Endothelial cell of umbilical vein (primary cell): ENCODE measurements at regions not wholly inside any gene's neighbourhood (a gene's known extent, or its start where the extent isn't known, plus 50 kb on each side); places are given as distances from the start of the nearest gene placed in this dataset.

Source experiments
- BruUV-seq: library from RNA; stranded (reverse); fragments of 400-500 nt; replicated peaks from 2 replicates; lab custom pipeline; 2021; lab: Mats Ljungman, UMichigan
- CTCF ChIA-PET: fragments of 300-600, 350-600 bp; sonication (Branson Sonifier 250); formaldehyde crosslinking; loops from one replicate; lab custom pipeline; 2021; ENCODE audit warnings: antibody characterized with exemption, inconsistent platforms; lab: Charles Lee
- POLR2A ChIA-PET: fragments of 300-600, 350-600 bp; sonication (Branson Sonifier 250); formaldehyde crosslinking; loops from one replicate; lab custom pipeline; 2021; ENCODE audit warnings: antibody characterized with exemption, inconsistent platforms; lab: Charles Lee
- DNase-seq: peaks from one replicate; pipeline ENCODE4 v3.0.0-alpha.2; 2011; ENCODE audit warnings: low read depth, low spot score
- FAIRE-seq: peaks from 2 replicates; lab custom pipeline; 2011; peaks lifted over from hg19 to GRCh38; lab: Jason Lieb, UNC
- H2AFZ ChIP-seq: 2 replicates; pipeline ENCODE4 v1.6.0; 2012; ENCODE audit warnings: low read depth, low read length, control low read depth, inconsistent platforms
- H3K27ac ChIP-seq: 2 replicates; pipeline ENCODE4 v1.5.1; 2011; ENCODE audit warnings: low read depth, mild to moderate bottlenecking, control low read depth, low read length, moderate library complexity; ENCODE audit not compliant: insufficient read depth
- H3K27me3 ChIP-seq, 2 experiments: 2 replicates each; pipeline versions ENCODE4 v1.6.0 to v1.6.1; 2011; ENCODE audit warnings: low read length in 2 of 2, mixed read lengths in 1 of 2; ENCODE audit not compliant: control insufficient read depth in 2 of 2, insufficient read depth in 2 of 2
- H3K36me3 ChIP-seq, 2 experiments: 2 replicates in 1 of 2; 3 replicates in 1 of 2; pipeline ENCODE4 v1.5.1; 2011; ENCODE audit warnings: low read length in 2 of 2, mild to moderate bottlenecking in 1 of 2, moderate library complexity in 1 of 2; ENCODE audit not compliant: control insufficient read depth in 2 of 2, insufficient read depth in 2 of 2; ENCODE audit errors: extremely low read depth in 1 of 2
- H3K4me1 ChIP-seq: 3 replicates; pipeline ENCODE4 v1.5.1; 2011; ENCODE audit warnings: mild to moderate bottlenecking, low read length; ENCODE audit not compliant: control insufficient read depth, insufficient read depth; ENCODE audit errors: extremely low read depth
- H3K4me2 ChIP-seq: 2 replicates; pipeline ENCODE4 v1.6.1; 2011; ENCODE audit warnings: low read length, control low read depth, mixed read lengths; ENCODE audit not compliant: insufficient read depth
- H3K4me3 ChIP-seq, 3 experiments: fragments of 200-600 bp in 1 of 3; sonication (generic), shearing (Covaris generic) in 1 of 3; replicated peaks in 1 of 3; 2 replicates each; pipeline ENCODE4 v1.5.1; 2011 to 2016; ENCODE audit warnings: control low read depth in 3 of 3, low read length in 3 of 3, mild to moderate bottlenecking in 2 of 3, inconsistent platforms in 1 of 3, low read depth in 1 of 3, moderate library complexity in 1 of 3; ENCODE audit not compliant: insufficient read depth in 1 of 3
- H3K79me2 ChIP-seq: 2 replicates; pipeline ENCODE4 v1.6.0; 2012; ENCODE audit warnings: low read length, inconsistent platforms; ENCODE audit not compliant: control insufficient read depth, insufficient read depth
- H3K9ac ChIP-seq: replicated peaks from 2 replicates; pipeline ENCODE3; 2011; ENCODE audit warnings: low read length, control low read depth; ENCODE audit not compliant: insufficient read depth; ENCODE audit errors: extremely low read depth
- H3K9me1 ChIP-seq: replicated peaks from 3 replicates; pipeline ENCODE4 v1.6.0; 2011; ENCODE audit warnings: mild to moderate bottlenecking, low read length; ENCODE audit not compliant: control insufficient read depth, insufficient read depth; ENCODE audit errors: extremely low read depth
- H3K9me3 ChIP-seq: replicated peaks from 2 replicates; pipeline ENCODE4 v1.5.1; 2012; ENCODE audit warnings: low read length, inconsistent platforms; ENCODE audit not compliant: control insufficient read depth, insufficient read depth
- H4K20me1 ChIP-seq: replicated peaks from 2 replicates; pipeline ENCODE3; 2011; ENCODE audit warnings: mild to moderate bottlenecking, low read length; ENCODE audit not compliant: control insufficient read depth, insufficient read depth; ENCODE audit errors: extremely low read depth
- EZH2 ChIP-seq: IDR thresholded peaks from 2 replicates; pipeline ENCODE4 v1.6.1; 2012; ENCODE audit warnings: borderline replicate concordance, low read depth, mild to moderate bottlenecking, moderate library complexity, low read length, inconsistent platforms; ENCODE audit not compliant: severe bottlenecking
- FOS ChIP-seq: IDR thresholded peaks from 2 replicates; pipeline ENCODE4 v1.6.1; 2011; ENCODE audit warnings: mild to moderate bottlenecking, low read length, moderate library complexity, borderline replicate concordance; ENCODE audit not compliant: insufficient read depth
- JUN ChIP-seq: IDR thresholded peaks from 2 replicates; pipeline ENCODE4 v1.6.1; 2011; ENCODE audit warnings: borderline replicate concordance, low read depth; ENCODE audit not compliant: insufficient read length, insufficient read depth
- MYC ChIP-seq: IDR thresholded peaks from one replicate; pipeline ENCODE4 v1.6.1; 2011; ENCODE audit warnings: mild to moderate bottlenecking, low read depth, low read length
- POLR2A ChIP-seq: IDR thresholded peaks from 2 replicates; pipeline ENCODE4 v1.6.1; 2012; ENCODE audit warnings: low read depth, mild to moderate bottlenecking, control low read depth, low read length
- POLR2AphosphoS5 ChIP-seq: IDR thresholded peaks from 2 replicates; pipeline ENCODE4 v1.6.1; 2012; ENCODE audit warnings: low read depth, mild to moderate bottlenecking, control low read depth, low read length, moderate library complexity; ENCODE audit not compliant: insufficient read depth
- dilution Hi-C: fragments of 300-500 bp; cut with MboI; formaldehyde crosslinking; loops from one replicate; pipeline ENCODE4 v1.15.0; 2019; ENCODE audit warnings: low sequenced_read_pairs; ENCODE audit not compliant: extremely low pct_ligation_motif_present
- intact Hi-C: fragments of 100-400 bp; cut with micrococcal nuclease; formaldehyde crosslinking; loops from one replicate; pipeline ENCODE4 v1.10.0; 2022

DNA sequence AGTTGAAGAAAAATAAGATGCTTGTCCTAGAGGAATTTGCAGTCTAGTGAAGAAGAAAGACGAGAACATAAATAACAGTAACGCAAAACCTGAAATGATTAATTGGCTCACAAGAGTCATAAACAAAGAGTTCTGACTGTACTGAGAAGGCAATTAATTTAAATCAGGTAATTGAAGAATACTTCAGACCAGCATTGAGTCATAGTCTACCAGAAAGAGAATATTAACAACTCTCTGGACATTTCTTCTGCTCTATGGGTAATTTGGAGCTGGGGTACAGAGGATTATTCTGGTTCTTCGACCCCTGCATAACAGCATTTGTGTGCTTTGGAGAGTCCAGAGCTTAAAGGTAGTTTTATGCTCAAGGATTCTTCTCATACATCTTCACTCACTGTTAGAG is 390.3 kb upstream of the DCN start:
- H2AFZ ChIP-seq, result no peak overlapping the region
- H3K36me3 ChIP-seq, result no peaks in the 10 kb centered on the region
- no peaks in the 10 kb centered on the region for H3K9me3 ChIP-seq
- FAIRE-seq, result no peak
- ChIA-PET POLR2A (no interaction called here), CTCF (interaction anchor here (0.8 to 6.9 kb wide), 4 partner anchors 11 to 691 kb away, joined by 3 to 43 read pairs (median 3); no protein-coding TSS in a partner anchor)
- H3K4me3 ChIP-seq, result no peak overlapping the region
- intact Hi-C loops (loop anchor here (10.0 kb wide), 1 partner anchor 1072 kb away; no protein-coding TSS in a partner anchor), dilution Hi-C loops (no loop called here)
- H3K9ac ChIP-seq, result no peak overlapping the region
- H3K27ac ChIP-seq, result no peak overlapping the region
- peaks cover 4% of the 10 kb centered on the region for H3K4me1 ChIP-seq
- no peak for DNase-seq
- BruUV-seq, result no TSS peak
- TF ChIP-seq FOS (no peak), POLR2AphosphoS5 (no peak), MYC (no peak), POLR2A (no peak), JUN (no peak), EZH2 (no peak)
- H3K4me2 ChIP-seq, result no peak overlapping the region
- no peaks in the 10 kb centered on the region for H4K20me1 ChIP-seq
- H3K27me3 ChIP-seq, result no peaks in the 10 kb centered on the region
- H3K9me1 ChIP-seq, result no peaks in the 10 kb centered on the region
- H3K79me2 ChIP-seq, result no peaks in the 10 kb centered on the region

- no peak for DNase-seq
- Histone ChIP-seq H3K4me3 (no peak overlapping the region), H3K9me3 (no peaks in the 10 kb centered on the region), H3K79me2 (no peaks in the 10 kb centered on the region), H2AFZ (no peak overlapping the region), H3K27ac (no peak overlapping the region), H3K36me3 (no peaks in the 10 kb centered on the region), H3K27me3 (no peaks in the 10 kb centered on the region), H3K4me1 (no peaks in the 10 kb centered on the region), H3K9ac (no peak overlapping the region), H3K9me1 (no peaks in the 10 kb centered on the region), H3K4me2 (no peak overlapping the region), H4K20me1 (no peaks in the 10 kb centered on the region)
- ChIA-PET POLR2A (no interaction called here), CTCF (interaction anchor here (3.3 kb wide), 1 partner anchor 13 kb away, joined by 17 read pairs; no protein-coding TSS in a partner anchor)
- BruUV-seq, result no TSS peak
- intact Hi-C loops, result no loop called here
- TF ChIP-seq FOS (no peak), POLR2AphosphoS5 (no peak)
- FAIRE-seq, result no peak
- dilution Hi-C loops, result no loop called here
Measured at GRCh38 chr12:91567100-91567485, 384.5 kb upstream of the DCN start.
